ENCODE measurements at regions not wholly inside any gene's neighbourhood (a gene's known extent, or its start where the extent isn't known, plus 50 kb on each side); places are given as distances from the start of the nearest gene placed in this dataset.
A peak's percentile ranks its signal among the peaks of the same experiment; 100 is the strongest.

DNA sequence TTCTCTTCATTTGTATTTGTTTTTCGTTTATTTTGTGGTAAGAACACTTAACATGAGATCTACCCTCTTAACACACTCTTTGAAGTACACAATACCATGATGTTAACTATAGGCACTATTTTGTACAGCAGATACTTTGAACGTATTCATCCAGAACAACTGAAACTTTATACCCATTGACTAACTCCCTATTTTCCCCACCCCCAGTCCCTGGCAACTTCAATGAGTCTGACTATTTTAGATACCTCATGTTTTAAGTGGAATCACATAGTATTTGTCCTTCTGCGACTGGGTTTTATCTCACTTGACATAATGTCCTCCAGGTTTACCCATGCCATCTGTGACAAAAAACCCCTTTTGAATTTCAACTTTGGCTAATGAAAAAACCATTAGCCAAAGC is 356.3 kb upstream of the CDH20 start:
- FAIRE-seq, result no peak

DNA sequence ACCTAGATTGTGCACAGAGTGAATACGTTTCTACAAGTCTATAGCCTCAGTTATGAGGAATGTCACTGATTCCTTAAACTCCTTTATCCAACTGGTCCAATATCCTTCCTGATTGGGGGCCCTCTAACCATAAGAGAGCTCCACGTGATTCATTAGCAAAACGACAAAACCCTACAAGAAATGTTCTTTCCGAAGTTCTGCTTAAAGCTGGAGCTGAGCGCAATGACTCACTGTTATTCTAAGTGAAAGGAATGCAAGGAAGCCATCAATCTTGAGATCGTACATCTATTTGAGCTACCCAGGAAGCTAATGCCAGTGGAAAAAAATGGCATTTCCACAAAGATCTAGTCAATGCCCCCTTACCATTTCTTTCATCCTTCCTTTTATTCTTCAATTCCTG is 354.9 kb upstream of the CDH20 start:
- Histone ChIP-seq H3K27me3 (ENCODE audit: insufficient read depth, low read length) (no peaks in the 10 kb centered on the region), H4K20me1 (ENCODE audit: insufficient read depth, low read length) (no peaks in the 10 kb centered on the region), H3K4me1 (ENCODE audit: insufficient read depth, low read length) (peaks cover 6% of the 10 kb centered on the region), H3K36me3 (ENCODE audit: insufficient read depth, low read length) (no peaks in the 10 kb centered on the region), H3K27ac (ENCODE audit: low read depth, low read length) (no peak overlapping the region), H3K9ac (ENCODE audit: low read length) (no peak overlapping the region), H3K4me3 (ENCODE audit: insufficient read depth, low read depth, low read length) (no peak overlapping the region), H2AFZ (ENCODE audit: low read depth, low read length) (no peak overlapping the region), H3K4me2 (ENCODE audit: low read length) (peak overlapping the region; percentile 24), H3K79me2 (ENCODE audit: insufficient read depth, low read length) (no peaks in the 10 kb centered on the region), H3K9me3 (ENCODE audit: insufficient read depth, low read depth, low read length) (no peaks in the 10 kb centered on the region)
- H3K27ac Mint-ChIP-seq (ENCODE audit: unreplicated experiment), result peak overlapping the region; percentile 11
- peaks cover 10% of the 10 kb centered on the region for H3K4me1 Mint-ChIP-seq (ENCODE audit: low read depth, unreplicated experiment)
- H3K4me3 Mint-ChIP-seq (ENCODE audit: unreplicated experiment), result no peak overlapping the region
- TF ChIP-seq EZH2 (IDR thresholded peaks at IDR 0.05; ENCODE audit: insufficient read depth, low read length), result no peak
- TF ChIP-seq, protein P1, sequence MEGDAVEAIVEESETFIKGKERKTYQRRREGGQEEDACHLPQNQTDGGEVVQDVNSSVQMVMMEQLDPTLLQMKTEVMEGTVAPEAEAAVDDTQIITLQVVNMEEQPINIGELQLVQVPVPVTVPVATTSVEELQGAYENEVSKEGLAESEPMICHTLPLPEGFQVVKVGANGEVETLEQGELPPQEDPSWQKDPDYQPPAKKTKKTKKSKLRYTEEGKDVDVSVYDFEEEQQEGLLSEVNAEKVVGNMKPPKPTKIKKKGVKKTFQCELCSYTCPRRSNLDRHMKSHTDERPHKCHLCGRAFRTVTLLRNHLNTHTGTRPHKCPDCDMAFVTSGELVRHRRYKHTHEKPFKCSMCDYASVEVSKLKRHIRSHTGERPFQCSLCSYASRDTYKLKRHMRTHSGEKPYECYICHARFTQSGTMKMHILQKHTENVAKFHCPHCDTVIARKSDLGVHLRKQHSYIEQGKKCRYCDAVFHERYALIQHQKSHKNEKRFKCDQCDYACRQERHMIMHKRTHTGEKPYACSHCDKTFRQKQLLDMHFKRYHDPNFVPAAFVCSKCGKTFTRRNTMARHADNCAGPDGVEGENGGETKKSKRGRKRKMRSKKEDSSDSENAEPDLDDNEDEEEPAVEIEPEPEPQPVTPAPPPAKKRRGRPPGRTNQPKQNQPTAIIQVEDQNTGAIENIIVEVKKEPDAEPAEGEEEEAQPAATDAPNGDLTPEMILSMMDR (IDR thresholded peaks at IDR 0.05; ENCODE audit: insufficient read depth, low read depth, low read length), result no peak
- FAIRE-seq, result no peak
- H3K36me3 Mint-ChIP-seq (ENCODE audit: low read depth, unreplicated experiment), result no peaks in the 10 kb centered on the region
- DNase-seq (ENCODE audit: low read depth), result peak; percentile 94
- no peaks in the 10 kb centered on the region for H3K9me3 Mint-ChIP-seq (ENCODE audit: unreplicated experiment)
- no peaks in the 10 kb centered on the region for H3K27me3 Mint-ChIP-seq (ENCODE audit: low read depth, unreplicated experiment)

More for the DNA sequence above, 356.3 kb upstream of the CDH20 start:
- Histone ChIP-seq H3K4me1 (ENCODE audit: insufficient read depth, low read length) (peaks cover 6% of the 10 kb centered on the region), H3K4me3 (ENCODE audit: insufficient read depth, low read depth, low read length) (no peak overlapping the region), H4K20me1 (ENCODE audit: insufficient read depth, low read length) (no peaks in the 10 kb centered on the region), H2AFZ (ENCODE audit: low read depth, low read length) (no peak overlapping the region), H3K79me2 (ENCODE audit: insufficient read depth, low read length) (no peaks in the 10 kb centered on the region), H3K9me3 (ENCODE audit: insufficient read depth, low read depth, low read length) (no peaks in the 10 kb centered on the region), H3K27ac (ENCODE audit: low read depth, low read length) (no peak overlapping the region), H3K27me3 (ENCODE audit: insufficient read depth, low read length) (no peaks in the 10 kb centered on the region), H3K4me2 (ENCODE audit: low read length) (no peak overlapping the region), H3K36me3 (ENCODE audit: insufficient read depth, low read length) (no peaks in the 10 kb centered on the region), H3K9ac (ENCODE audit: low read length) (no peak overlapping the region)
- TF ChIP-seq, protein P1 (IDR thresholded peaks at IDR 0.05; ENCODE audit: insufficient read depth, low read depth, low read length), result no peak
- no peak for TF ChIP-seq EZH2 (IDR thresholded peaks at IDR 0.05; ENCODE audit: insufficient read depth, low read length)
- Mint-ChIP-seq H3K4me1 (ENCODE audit: low read depth, unreplicated experiment) (peaks cover 10% of the 10 kb centered on the region), H3K36me3 (ENCODE audit: low read depth, unreplicated experiment) (no peaks in the 10 kb centered on the region), H3K27ac (ENCODE audit: unreplicated experiment) (no peak overlapping the region), H3K9me3 (ENCODE audit: unreplicated experiment) (no peaks in the 10 kb centered on the region), H3K27me3 (ENCODE audit: low read depth, unreplicated experiment) (no peaks in the 10 kb centered on the region), H3K4me3 (ENCODE audit: unreplicated experiment) (no peak overlapping the region)
- DNase-seq (ENCODE audit: low read depth), result no peak

- DNase-seq (ENCODE audit: low read depth), result no peak
- H3K9me3 ChIP-seq (ENCODE audit: insufficient read depth, low read depth, low read length), result no peaks in the 10 kb centered on the region
- Mint-ChIP-seq H3K27me3 (ENCODE audit: low read depth, unreplicated experiment) (no peaks in the 10 kb centered on the region), H3K4me3 (ENCODE audit: unreplicated experiment) (no peak overlapping the region), H3K36me3 (ENCODE audit: low read depth, unreplicated experiment) (no peaks in the 10 kb centered on the region), H3K9me3 (ENCODE audit: unreplicated experiment) (no peaks in the 10 kb centered on the region), H3K27ac (ENCODE audit: unreplicated experiment) (no peak overlapping the region), H3K4me1 (ENCODE audit: low read depth, unreplicated experiment) (peaks cover 14% of the 10 kb centered on the region)
- FAIRE-seq, result no peak
- H3K79me2 ChIP-seq (ENCODE audit: insufficient read depth, low read length), result no peaks in the 10 kb centered on the region
- no peak overlapping the region for H3K9ac ChIP-seq (ENCODE audit: low read length)
- no peak overlapping the region for H3K4me2 ChIP-seq (ENCODE audit: low read length)
- H3K4me1 ChIP-seq (ENCODE audit: insufficient read depth, low read length), result peaks cover 11% of the 10 kb centered on the region
- TF ChIP-seq EZH2 (IDR thresholded peaks at IDR 0.05; ENCODE audit: insufficient read depth, low read length), result no peak
- TF ChIP-seq, protein P1 (IDR thresholded peaks at IDR 0.05; ENCODE audit: insufficient read depth, low read depth, low read length), result no peak
- H4K20me1 ChIP-seq (ENCODE audit: insufficient read depth, low read length), result no peaks in the 10 kb centered on the region
- H3K36me3 ChIP-seq (ENCODE audit: insufficient read depth, low read length), result no peaks in the 10 kb centered on the region
- H3K27me3 ChIP-seq (ENCODE audit: insufficient read depth, low read length), result no peaks in the 10 kb centered on the region
- no peak overlapping the region for H3K4me3 ChIP-seq (ENCODE audit: insufficient read depth, low read depth, low read length)
- H2AFZ ChIP-seq (ENCODE audit: low read depth, low read length), result no peak overlapping the region
- H3K27ac ChIP-seq (ENCODE audit: low read depth, low read length), result no peak overlapping the region
Measured at GRCh38 chr18:60980422-60981005, 352.7 kb upstream of the CDH20 start.

All from astrocyte (in vitro differentiated cells and primary cell).